ENCODE measurements at regions not wholly inside any gene's neighbourhood (a gene's known extent, or its start where the extent isn't known, plus 50 kb on each side); places are given as distances from the start of the nearest gene placed in this dataset.

DNA sequence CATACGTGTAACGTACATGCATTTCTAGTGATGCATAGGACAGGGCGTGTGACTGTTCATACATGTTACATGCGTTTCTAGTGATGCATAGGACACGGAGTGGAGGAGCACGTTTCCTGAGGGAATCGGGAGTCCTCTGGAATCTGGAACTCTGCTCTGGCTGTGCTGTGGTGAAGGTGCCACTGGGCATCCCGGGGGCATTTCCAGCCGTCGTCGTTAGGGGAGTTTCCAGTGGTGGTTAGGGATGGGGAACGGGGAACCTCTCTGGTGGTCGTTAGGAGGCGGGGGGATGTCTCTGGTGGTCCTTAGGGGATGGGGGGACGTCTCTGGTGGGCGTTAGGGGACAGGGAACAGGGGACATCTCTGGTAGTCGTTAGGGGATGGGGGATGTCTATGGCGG, 209.6 kb upstream of the SOX1 start:
- H3K9ac ChIP-seq (ENCODE audit: low read length in 3 of 3) = no peak overlapping the region
- H3K27ac ChIP-seq (ENCODE audit: low read depth in 2 of 2, low read length in 2 of 2) = no peak overlapping the region
- no peaks in the 10 kb centered on the region for H3K4me1 ChIP-seq (ENCODE audit: control insufficient read depth in 2 of 3, insufficient read depth in 2 of 3, low read depth in 1 of 3, low read length in 3 of 3)
- peaks cover 0 to 6% (median 0%) of the 10 kb centered on the region in 3 donors for H3K9me3 ChIP-seq (ENCODE audit: control insufficient read depth in 2 of 3, insufficient read depth in 1 of 3, low read length in 3 of 3)
- H3K36me3 ChIP-seq (ENCODE audit: control insufficient read depth in 2 of 3, insufficient read depth in 3 of 3, low read length in 3 of 3) = no peaks in the 10 kb centered on the region
- no peaks in the 10 kb centered on the region for H3K27me3 ChIP-seq (ENCODE audit: control insufficient read depth, insufficient read depth, low read length)
- no peak overlapping the region for H3K4me3 ChIP-seq (ENCODE audit: low read length in 3 of 3)
- FAIRE-seq = no peak
- no peak for DNase-seq
- TF ChIP-seq, protein P1, sequence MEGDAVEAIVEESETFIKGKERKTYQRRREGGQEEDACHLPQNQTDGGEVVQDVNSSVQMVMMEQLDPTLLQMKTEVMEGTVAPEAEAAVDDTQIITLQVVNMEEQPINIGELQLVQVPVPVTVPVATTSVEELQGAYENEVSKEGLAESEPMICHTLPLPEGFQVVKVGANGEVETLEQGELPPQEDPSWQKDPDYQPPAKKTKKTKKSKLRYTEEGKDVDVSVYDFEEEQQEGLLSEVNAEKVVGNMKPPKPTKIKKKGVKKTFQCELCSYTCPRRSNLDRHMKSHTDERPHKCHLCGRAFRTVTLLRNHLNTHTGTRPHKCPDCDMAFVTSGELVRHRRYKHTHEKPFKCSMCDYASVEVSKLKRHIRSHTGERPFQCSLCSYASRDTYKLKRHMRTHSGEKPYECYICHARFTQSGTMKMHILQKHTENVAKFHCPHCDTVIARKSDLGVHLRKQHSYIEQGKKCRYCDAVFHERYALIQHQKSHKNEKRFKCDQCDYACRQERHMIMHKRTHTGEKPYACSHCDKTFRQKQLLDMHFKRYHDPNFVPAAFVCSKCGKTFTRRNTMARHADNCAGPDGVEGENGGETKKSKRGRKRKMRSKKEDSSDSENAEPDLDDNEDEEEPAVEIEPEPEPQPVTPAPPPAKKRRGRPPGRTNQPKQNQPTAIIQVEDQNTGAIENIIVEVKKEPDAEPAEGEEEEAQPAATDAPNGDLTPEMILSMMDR (IDR thresholded peaks at IDR 0.05; ENCODE audit: borderline replicate concordance, extremely low read depth, insufficient read depth) = no peak
- intact Hi-C loops (cut with DNase I) = no loop called here

DNA sequence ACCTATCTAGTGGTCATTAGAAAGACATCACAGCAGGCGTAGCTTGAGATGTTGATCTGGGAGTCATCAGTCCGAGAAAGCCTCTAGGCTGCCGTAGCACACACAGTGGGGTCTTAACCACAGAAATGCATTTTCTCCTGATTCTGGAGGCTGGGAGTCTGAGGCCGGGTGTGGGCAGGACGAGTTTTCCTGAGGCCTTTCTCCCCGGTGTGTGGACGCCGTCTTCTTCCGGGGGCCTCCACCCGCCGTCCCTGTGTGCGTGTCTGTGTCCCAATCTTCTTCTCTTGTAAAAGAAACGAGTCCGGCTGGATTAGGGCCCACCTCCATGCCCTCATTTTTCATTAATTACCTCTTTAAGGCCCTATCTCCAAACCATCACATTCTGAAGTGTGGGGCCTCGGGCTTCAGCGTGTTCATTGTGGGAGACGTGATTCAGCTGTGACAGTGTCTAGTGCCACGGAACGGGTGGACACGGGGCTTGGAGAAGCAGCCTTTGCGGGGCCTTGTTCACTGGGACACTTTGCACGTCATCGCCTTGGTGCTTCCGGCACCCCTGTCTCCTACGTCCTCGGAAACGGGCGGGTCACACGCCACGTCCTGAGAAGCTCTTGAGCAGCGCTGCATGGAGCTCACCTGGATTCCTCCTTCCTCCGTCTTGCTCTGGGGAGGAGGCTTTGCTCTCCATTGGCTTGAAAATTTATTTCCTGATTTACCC, 208.9 kb upstream of the SOX1 start:
- no peak overlapping the region for H3K9ac ChIP-seq (ENCODE audit: low read length in 3 of 3)
- TF ChIP-seq, protein P1 (IDR thresholded peaks at IDR 0.05; ENCODE audit: borderline replicate concordance, extremely low read depth, insufficient read depth) = no peak
- H3K36me3 ChIP-seq (ENCODE audit: control insufficient read depth in 2 of 3, insufficient read depth in 3 of 3, low read length in 3 of 3) = no peaks in the 10 kb centered on the region
- intact Hi-C loops (cut with DNase I) = no loop called here
- peaks cover 0 to 6% (median 0%) of the 10 kb centered on the region in 3 donors for H3K9me3 ChIP-seq (ENCODE audit: control insufficient read depth in 2 of 3, insufficient read depth in 1 of 3, low read length in 3 of 3)
- no peaks in the 10 kb centered on the region for H3K27me3 ChIP-seq (ENCODE audit: control insufficient read depth, insufficient read depth, low read length)
- DNase-seq (no peak), FAIRE-seq (no peak)
- no peak overlapping the region for H3K4me3 ChIP-seq (ENCODE audit: low read length in 3 of 3)
- H3K27ac ChIP-seq (ENCODE audit: low read depth in 2 of 2, low read length in 2 of 2) = no peak overlapping the region
- no peaks in the 10 kb centered on the region for H3K4me1 ChIP-seq (ENCODE audit: control insufficient read depth in 2 of 3, insufficient read depth in 2 of 3, low read depth in 1 of 3, low read length in 3 of 3)

DNA sequence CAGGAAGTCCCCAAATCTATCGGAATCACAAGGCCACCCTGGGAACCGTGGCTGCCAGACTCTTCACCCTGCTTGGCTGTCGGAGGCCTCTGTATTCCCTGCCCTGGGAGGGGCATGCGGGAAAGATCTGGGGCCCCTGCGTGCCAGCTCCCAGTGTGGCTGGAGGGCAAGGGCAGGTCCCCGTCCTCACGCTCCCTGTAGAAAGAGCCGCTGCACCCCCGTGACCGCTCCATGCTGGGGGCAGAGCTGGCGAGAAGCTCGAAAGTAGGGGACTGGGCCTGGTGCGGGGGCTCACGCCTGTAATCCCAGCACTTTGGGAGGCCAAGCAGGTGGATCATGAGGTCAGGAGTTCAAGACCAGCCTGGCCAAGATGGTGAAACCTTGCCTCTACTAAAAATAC, 208.4 kb upstream of the SOX1 start:
- Histone ChIP-seq H3K27me3 (ENCODE audit: control insufficient read depth, insufficient read depth, low read length) (no peaks in the 10 kb centered on the region), H3K9me3 (ENCODE audit: control insufficient read depth in 2 of 3, insufficient read depth in 1 of 3, low read length in 3 of 3) (peaks cover 0 to 6% (median 0%) of the 10 kb centered on the region in 3 donors), H3K4me1 (ENCODE audit: control insufficient read depth in 2 of 3, insufficient read depth in 2 of 3, low read depth in 1 of 3, low read length in 3 of 3) (no peaks in the 10 kb centered on the region), H3K4me3 (ENCODE audit: low read length in 3 of 3) (no peak overlapping the region), H3K36me3 (ENCODE audit: control insufficient read depth in 2 of 3, insufficient read depth in 3 of 3, low read length in 3 of 3) (no peaks in the 10 kb centered on the region), H3K9ac (ENCODE audit: low read length in 3 of 3) (no peak overlapping the region), H3K27ac (ENCODE audit: low read depth in 2 of 2, low read length in 2 of 2) (no peak overlapping the region)
- intact Hi-C loops (cut with DNase I) = no loop called here
- FAIRE-seq = no peak
- DNase-seq = no peak
- TF ChIP-seq, protein P1 (IDR thresholded peaks at IDR 0.05; ENCODE audit: borderline replicate concordance, extremely low read depth, insufficient read depth) = no peak

All from kidney (tissue), 13 donors.